Stimulated activated CD8-positive, alpha-beta memory T cell treated with anti-CD3 and anti-CD28 coated beads, Interleukin-12 subunit alpha, Interleukin-12 subunit beta, amount 100 ng/mL, for 1 hour (primary cell): ENCODE measurements at regions not wholly inside any gene's neighbourhood (a gene's known extent, or its start where the extent isn't known, plus 50 kb on each side); places are given as distances from the start of the nearest gene placed in this dataset.

Experiments
- DNase-seq: peaks from one replicate; pipeline ENCODE4 v3.0.0-alpha.2; 2020; ENCODE audit warnings: low read depth

GRCh38 chr2:143953451-143954030, 566.4 kb downstream of the ZEB2 start:
- DNase-seq: no peak

- DNase-seq: no peak
Measured at GRCh38 chr2:143952536-143952935, 567.4 kb downstream of the ZEB2 start.

DNA sequence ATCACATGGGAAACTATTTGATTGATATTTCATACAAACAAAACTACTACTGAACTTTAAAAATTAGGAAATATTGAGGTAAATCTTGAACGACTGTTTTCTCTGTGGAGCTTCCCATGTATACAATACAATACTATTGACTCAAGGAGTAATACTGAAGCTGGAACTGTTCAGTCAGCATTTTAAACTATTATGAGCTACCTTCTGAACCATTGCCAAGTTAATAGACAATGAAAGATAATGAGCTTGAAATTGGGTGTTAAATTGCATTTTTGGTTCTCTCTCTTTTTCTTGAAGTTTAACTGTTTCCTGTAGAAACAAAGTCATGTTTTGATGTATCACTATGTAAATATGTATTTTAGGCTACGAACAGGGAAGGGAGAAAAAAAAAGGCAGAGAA, 569.2 kb downstream of the ZEB2 start:
- DNase-seq: no peak

DNA sequence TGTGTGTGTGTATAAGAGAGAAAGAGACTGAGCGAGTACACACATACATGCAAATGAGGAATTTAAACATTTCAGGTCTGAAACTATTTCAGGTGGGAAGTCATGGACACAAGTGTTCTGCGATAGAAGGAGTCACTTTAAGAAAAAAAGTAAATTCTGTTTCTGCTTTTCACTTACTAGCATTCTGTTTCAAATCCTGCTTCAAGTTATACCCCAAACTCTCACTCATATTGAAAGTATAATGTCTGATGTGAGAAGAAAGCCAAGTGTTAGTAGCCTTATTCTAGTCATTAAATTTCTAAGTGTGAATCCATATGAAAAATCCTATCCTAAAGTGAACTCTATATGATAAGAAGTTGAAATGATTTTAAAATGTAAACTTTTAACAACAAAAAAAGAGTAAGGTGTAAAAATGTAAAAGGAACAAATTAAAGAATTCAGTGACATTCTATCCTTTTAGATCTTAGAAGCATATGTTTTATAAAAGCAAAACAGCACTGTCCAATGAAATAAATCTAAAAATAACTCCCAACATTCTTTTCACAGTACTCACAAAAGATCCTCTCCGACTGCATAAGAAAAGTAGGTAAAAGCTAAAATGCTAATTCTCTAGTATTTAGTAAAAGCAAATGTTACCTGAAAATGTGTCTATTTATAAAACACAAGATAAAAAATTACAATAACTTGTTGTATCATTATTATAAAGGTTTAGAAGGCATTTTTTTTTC, 570.6 kb downstream of the ZEB2 start:
- DNase-seq: no peak

GRCh38 chr2:143948710-143949109, 571.2 kb downstream of the ZEB2 start:
- DNase-seq: no peak

DNA sequence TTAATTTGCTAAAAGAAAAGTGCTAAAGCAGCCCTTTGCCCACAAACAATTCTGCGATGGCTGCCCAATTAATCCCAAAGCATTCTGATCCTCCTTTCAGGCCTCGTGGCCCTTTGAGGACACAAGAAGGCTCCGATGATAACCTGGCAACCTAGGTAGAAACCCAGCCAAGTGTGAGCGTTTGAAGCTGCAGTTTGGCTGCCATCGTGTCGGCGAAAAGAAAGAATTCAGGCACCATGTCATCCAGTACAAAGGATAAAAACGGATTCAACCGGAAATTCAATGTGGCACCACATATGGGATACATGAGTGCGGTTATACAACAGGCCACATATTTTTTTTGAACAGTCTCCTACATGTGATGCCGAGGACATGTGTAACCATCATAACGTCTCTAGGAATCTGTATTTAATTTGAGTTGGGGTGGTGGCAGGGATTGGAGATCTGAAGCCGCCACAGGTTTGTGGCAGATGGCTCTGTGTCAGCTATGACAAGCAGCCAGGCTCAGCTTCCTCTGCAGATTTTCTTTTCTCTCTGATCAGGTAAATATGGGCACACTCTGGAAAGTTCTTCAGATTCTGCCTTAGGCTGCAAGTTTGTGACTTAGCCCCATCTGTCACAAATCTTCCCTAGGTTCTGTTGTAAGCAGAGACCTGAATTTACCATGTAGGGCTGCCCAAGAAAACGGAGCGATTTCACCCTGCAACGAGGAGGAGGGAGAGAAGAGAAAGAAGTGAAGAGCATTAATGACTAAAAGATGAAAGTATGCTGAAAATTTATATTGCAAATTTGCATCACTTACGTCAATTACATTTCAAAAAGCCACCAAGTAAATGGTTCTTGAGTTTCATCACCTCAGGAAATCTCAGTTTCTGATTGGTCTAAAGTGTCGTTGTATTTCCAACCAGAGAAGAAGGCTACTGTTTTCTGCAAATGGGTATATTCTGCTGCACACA, 573.2 kb downstream of the ZEB2 start:
- no peak for DNase-seq

- no peak for DNase-seq
Measured at GRCh38 chr2:143942486-143942885, 577.4 kb downstream of the ZEB2 start.

DNA sequence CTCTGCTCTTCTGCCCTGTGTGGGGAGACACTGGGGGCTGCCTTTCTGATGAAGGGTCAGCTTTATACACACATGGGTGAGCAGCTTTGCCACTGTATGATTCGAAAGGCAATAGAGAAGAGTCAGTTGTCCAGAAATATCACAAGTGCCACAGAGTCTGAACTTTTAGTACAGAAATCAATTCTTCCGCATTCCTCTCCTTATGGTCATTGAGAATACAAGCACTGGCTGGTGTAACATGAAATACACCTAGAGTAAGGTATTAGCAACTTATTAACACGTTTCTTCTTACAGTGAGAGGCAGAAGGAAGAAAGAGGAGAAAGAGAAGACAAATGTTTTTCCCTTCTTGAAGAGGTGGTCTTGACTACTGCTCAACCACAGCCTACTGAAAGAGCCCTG, 579.2 kb downstream of the ZEB2 start:
- no peak for DNase-seq

DNA sequence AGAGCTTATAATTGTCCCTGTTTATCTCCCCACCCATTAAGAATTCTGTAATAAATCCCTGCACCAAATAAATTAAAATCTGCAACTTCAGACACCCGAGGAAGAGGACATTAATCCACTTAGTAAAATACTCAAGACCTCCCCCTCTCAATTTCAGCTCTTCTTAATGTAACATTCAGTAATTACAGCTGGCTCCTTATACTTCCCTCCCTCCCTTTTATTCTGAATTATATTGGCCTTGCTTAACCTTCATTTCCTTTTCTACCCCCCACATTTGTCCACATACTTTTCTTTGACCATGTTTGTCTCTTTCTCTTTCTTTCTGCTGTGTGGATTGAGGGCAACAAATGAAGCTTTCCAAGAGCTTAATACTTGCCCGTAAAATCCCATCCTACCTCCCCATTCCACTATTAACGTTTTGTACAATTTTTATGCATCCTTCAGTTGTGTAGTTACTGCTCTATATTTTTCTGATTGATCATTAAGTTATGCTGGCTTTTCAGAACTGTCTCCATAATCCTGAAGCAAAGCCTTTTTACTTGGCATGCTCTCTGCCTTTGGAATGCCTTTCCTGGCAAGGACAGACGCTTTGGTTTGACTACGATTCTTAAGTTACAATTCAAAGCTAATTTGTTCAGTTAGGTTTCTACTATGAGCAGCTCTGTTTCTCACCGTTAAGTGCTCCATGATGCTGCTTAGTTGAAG, 580.1 kb downstream of the ZEB2 start:
- DNase-seq: no peak

DNA sequence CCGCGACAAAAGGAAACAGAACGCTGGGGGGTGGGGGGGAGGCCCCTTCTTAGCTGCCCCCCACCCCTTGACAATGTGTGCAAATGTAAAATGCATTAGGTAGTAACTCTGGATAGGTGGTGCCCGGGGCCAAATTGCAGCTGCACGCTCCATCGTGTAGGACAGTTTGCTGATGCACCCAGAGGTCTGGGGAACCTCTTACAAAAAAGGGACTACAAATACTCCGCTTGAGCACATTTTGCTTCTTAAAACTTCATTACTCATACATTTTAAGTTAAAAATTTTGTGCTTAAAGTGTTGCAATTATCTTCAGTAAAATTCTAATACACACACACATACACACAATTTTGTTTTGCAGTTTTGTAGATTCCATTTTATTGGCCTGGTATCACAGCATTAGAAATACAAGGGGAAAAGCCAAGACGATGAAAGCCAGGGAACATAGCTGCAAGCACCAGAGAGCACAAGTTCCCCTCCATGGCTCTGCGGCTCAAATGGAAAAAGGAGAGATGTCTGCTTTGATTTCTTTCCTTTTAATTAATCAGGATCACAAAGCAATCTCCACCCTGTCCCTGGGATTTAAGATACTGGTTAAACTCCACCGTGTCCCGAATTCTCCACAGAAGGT, 582.1 kb downstream of the ZEB2 start:
- DNase-seq: no peak

DNA sequence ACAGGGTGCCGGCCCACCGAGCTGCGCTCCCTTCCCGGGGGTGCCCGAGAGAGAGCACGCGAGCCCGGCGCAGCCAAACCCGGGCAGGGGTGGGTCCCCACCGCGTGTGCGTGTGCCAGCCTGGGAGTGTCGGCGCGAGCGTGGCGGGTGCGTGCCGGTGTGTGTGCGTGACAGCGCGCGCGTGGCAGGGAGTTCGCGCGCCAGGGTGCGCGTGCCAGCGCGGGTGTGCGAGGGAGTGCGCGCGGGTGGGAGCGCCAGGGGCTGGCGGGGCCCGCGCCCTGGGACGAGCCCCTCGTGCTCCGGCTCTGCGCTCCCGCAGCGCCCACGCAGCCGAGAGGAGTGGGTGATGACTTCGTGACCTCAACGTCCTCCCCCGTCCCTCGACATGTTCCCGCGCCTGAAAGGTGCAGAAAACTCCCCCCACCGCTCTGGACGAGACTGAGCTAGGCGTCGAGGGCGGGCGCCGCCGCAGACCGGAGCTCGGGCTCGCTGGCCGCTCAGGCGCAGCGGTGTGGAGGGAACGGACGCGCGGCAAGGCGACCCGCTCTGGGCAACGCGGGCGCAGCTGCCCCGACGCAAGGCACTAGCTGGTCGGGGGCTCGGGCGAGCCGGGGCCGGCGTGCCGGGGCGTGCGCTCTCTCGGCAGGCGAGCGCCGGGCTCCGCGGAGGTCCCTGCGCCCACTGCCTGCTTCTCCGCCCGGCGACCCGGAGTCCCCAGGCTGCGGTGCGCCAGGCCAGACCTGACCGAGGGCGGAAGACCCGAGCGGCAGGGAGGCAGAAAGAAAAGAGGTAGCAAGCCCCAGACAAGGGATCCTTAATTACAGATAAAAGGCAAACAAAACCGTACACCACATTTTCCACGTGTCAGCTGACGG, 582.8 kb downstream of the ZEB2 start:
- DNase-seq: no peak

DNA sequence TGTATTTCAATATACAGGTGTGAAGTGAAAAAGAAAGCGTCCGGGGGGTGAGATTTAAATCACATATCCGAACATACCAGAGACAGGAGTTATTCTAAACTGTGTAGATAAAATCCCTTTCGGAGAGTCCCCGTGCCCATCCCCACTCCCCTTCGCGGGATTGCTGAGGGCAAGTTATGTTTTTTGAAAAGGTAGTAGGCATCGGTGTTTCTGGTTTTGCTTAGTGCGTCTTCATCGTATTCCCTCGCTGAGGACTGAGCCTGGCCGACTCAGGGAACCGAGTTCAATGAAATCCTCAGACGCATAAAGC, 583.4 kb downstream of the ZEB2 start:
- DNase-seq: no peak

GRCh38 chr2:143935482-143935752, 584.5 kb downstream of the ZEB2 start:
- DNase-seq: no peak

- DNase-seq: no peak
Measured at GRCh38 chr2:143934626-143935481, 585.1 kb downstream of the ZEB2 start.

GRCh38 chr2:143933946-143934569, 585.9 kb downstream of the ZEB2 start:
- no peak for DNase-seq

- no peak for DNase-seq
Measured at GRCh38 chr2:143930891-143931290, 589.0 kb downstream of the ZEB2 start.

DNA sequence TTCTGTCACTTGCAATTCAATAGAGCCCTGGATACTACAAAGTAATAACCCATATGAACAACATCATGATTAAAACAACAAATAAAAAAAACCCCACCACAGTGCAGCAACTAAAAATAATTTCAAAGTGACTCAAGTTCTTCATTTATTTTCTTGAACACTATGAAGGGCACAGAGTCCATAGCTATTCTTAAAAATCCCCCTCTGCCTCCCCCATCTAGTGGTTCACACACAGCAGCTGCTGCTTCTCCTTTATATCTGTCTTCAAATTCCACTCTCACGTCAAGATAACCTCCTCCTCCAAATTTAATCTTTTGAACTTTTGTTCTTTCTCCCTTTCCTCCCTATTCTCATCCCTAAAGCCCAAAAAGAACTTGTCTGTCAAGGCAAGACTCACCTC, 591.3 kb downstream of the ZEB2 start:
- DNase-seq: no peak

GRCh38 chr2:143928184-143928583, 591.7 kb downstream of the ZEB2 start:
- no peak for DNase-seq

- no peak for DNase-seq
Measured at GRCh38 chr2:143926736-143927135, 593.2 kb downstream of the ZEB2 start.
